Vagina (tissue), 2 donors: ENCODE measurements at regions not wholly inside any gene's neighbourhood (a gene's known extent, or its start where the extent isn't known, plus 50 kb on each side); places are given as distances from the start of the nearest gene placed in this dataset.

Experiments
- DNase-seq, 2 donors: peaks; one replicate each; pipeline ENCODE4 v3.0.0-alpha.2; 2017; ENCODE audit errors: extremely low spot score in 2 of 2
- H3K27ac ChIP-seq: fragments of 200-600 bp; sonication (generic); one replicate; pipeline ENCODE4 v1.5.1; 2019
- H3K27me3 ChIP-seq: fragments of 200-600 bp; sonication (generic); one replicate; pipeline ENCODE4 v1.5.1; 2019
- H3K36me3 ChIP-seq, 2 donors: fragments of 200-600 bp; sonication (generic); one replicate each; pipeline ENCODE4 v1.5.1; 2017 to 2019
- H3K4me1 ChIP-seq: fragments of 200-600 bp; sonication (generic); one replicate; pipeline ENCODE4 v1.5.1; 2019
- H3K4me3 ChIP-seq, 2 donors: fragments of 200-600 bp; sonication (generic); 1 replicate in 1 of 2; 2 replicates in 1 of 2; pipeline ENCODE4 v1.5.1; 2016 to 2019
- H3K9me3 ChIP-seq: fragments of 200-600 bp; sonication (generic); one replicate; pipeline ENCODE4 v1.5.1; 2019
- CTCF ChIP-seq, 3 experiments: fragments of 450-650 bp in 2 of 3; fragments of 200-600 bp in 1 of 3; sonication (generic) in 1 of 3; IDR thresholded peaks; one replicate each; pipeline ENCODE4 v1.5.1; 2017 to 2019; ENCODE audit warnings: antibody characterized with exemption in 3 of 3, mild to moderate bottlenecking in 2 of 3, moderate library complexity in 2 of 3
- POLR2A ChIP-seq, 2 donors: fragments of 450-650 bp; IDR thresholded peaks; one replicate each; pipeline ENCODE4 v1.6.1; 2017; ENCODE audit warnings: antibody characterized with exemption in 2 of 2, mild to moderate bottlenecking in 2 of 2, moderate library complexity in 2 of 2
- POLR2AphosphoS5 ChIP-seq, 2 donors: sonication (generic); formaldehyde crosslinking; IDR thresholded peaks; one replicate each; pipeline ENCODE4 v1.9.0; 2017; ENCODE audit warnings: antibody characterized with exemption in 2 of 2, mild to moderate bottlenecking in 2 of 2, low read depth in 1 of 2; ENCODE audit not compliant: insufficient read depth in 1 of 2
- intact Hi-C: fragments of 100-400 bp; cut with DNase I; formaldehyde crosslinking; loops from one replicate; pipeline ENCODE4 v1.15.1; 2023

- no peaks in the 10 kb centered on the region for H3K4me1 ChIP-seq
- H3K27ac ChIP-seq, result no peak overlapping the region
- H3K4me3 ChIP-seq, result no peak overlapping the region
- TF ChIP-seq CTCF (IDR thresholded peaks at IDR 0.05) (no peak), POLR2AphosphoS5 (IDR thresholded peaks at IDR 0.05; ENCODE audit: insufficient read depth in 1 of 2, low read depth in 1 of 2) (no peak), POLR2A (IDR thresholded peaks at IDR 0.05) (no peak)
- H3K36me3 ChIP-seq, result no peaks in the 10 kb centered on the region
- intact Hi-C loops, result no loop called here
- H3K27me3 ChIP-seq, result no peaks in the 10 kb centered on the region
- H3K9me3 ChIP-seq, result no peaks in the 10 kb centered on the region
- DNase-seq, result no peak
Observed at GRCh38 chr6:159479146-159479545, 213.9 kb downstream of the SOD2 start.

DNA sequence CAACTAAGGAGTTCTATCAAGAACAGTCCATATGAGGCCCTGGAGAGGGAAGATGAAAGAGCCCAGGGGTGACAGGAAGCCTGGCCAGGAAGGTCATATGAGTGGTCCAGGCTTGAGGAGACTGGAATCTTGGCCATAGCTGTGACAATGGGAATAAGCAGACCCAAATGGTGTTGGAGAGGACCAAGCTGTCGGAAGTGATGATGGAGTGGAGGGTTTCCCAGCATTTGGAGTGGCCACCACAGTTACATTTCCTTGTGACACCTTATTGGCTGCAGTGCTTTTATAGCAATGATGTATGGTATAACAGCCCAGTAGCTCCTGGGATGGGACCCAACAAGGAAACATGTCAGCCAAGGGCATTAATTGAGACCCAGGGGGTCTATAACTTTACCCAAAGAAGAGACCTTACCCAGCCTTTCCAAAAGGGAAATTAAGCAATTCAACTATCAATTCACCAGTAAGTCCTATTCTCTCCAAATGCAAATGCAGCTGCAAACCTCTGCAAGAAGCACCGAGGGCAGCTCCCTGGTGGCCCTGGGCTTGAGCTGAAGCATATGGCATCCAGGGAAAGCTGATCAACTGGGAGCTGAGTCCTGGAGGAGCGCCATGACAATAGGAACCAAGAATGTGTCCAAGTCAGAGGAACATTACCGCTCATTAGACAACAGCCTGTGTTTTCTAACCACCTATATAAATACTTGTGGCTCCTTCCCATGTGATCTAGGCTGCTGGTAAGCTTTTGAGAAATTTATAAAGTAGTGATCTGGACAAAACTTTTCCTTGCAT, 219.4 kb downstream of the SOD2 start:
- TF ChIP-seq POLR2A (IDR thresholded peaks at IDR 0.05) (no peak), CTCF (IDR thresholded peaks at IDR 0.05) (no peak), POLR2AphosphoS5 (IDR thresholded peaks at IDR 0.05; ENCODE audit: insufficient read depth in 1 of 2, low read depth in 1 of 2) (no peak)
- no peaks in the 10 kb centered on the region for H3K4me1 ChIP-seq
- H3K9me3 ChIP-seq, result no peaks in the 10 kb centered on the region
- DNase-seq, result no peak
- no peak overlapping the region for H3K27ac ChIP-seq
- intact Hi-C loops, result no loop called here
- no peaks in the 10 kb centered on the region for H3K36me3 ChIP-seq
- no peaks in the 10 kb centered on the region for H3K27me3 ChIP-seq
- H3K4me3 ChIP-seq, result no peak overlapping the region

DNA sequence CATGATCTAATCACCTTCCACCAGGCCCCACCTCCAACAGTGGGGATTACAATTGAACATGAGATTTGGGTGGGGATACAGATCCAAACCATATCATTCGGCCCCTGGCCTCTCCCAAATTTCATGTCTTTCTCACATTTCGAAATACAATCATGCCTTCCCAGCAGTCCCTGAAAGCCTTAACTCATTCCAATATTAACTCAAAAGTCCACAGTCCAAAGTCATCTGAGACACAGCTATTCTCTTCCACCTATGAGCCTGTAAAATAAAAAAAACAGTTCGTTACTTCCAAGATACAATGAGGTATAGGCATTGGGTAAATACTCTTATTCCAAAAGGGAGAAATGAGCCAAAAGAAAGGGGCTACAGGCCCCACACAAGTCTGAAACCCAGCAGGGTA, 222.6 kb downstream of the SOD2 start:
- Histone ChIP-seq H3K4me3 (no peak overlapping the region), H3K9me3 (no peaks in the 10 kb centered on the region), H3K36me3 (no peaks in the 10 kb centered on the region), H3K27ac (no peak overlapping the region), H3K27me3 (no peaks in the 10 kb centered on the region), H3K4me1 (no peaks in the 10 kb centered on the region)
- TF ChIP-seq POLR2A (IDR thresholded peaks at IDR 0.05) (no peak), CTCF (IDR thresholded peaks at IDR 0.05) (no peak), POLR2AphosphoS5 (IDR thresholded peaks at IDR 0.05; ENCODE audit: insufficient read depth in 1 of 2, low read depth in 1 of 2) (no peak)
- intact Hi-C loops, result no loop called here
- DNase-seq, result no peak

DNA sequence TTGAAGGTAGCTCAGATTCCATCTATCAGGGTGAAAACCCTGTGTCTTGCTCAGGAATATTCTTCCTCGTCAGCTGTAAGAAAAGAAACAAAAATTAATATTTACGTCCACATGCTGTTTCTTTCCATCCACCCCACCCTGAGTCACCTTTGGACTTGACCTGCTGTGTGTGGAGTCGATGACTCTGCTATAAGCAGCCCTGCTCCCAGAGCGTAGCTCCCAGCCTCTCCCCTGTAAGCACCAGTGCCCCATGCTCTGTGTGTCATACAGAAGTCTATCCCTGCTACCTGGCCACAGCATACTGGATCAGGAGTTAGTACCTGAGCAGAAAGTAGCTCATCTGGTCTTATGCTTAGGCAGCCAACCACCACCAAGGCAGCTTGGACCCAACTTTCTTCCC, 223.6 kb downstream of the SOD2 start:
- H3K4me3 ChIP-seq, result no peak overlapping the region
- no peak for DNase-seq
- H3K36me3 ChIP-seq, result no peaks in the 10 kb centered on the region
- intact Hi-C loops, result no loop called here
- H3K9me3 ChIP-seq, result no peaks in the 10 kb centered on the region
- H3K27ac ChIP-seq, result no peak overlapping the region
- no peaks in the 10 kb centered on the region for H3K4me1 ChIP-seq
- no peaks in the 10 kb centered on the region for H3K27me3 ChIP-seq
- TF ChIP-seq CTCF (IDR thresholded peaks at IDR 0.05) (no peak), POLR2AphosphoS5 (IDR thresholded peaks at IDR 0.05; ENCODE audit: insufficient read depth in 1 of 2, low read depth in 1 of 2) (no peak), POLR2A (IDR thresholded peaks at IDR 0.05) (no peak)

DNA sequence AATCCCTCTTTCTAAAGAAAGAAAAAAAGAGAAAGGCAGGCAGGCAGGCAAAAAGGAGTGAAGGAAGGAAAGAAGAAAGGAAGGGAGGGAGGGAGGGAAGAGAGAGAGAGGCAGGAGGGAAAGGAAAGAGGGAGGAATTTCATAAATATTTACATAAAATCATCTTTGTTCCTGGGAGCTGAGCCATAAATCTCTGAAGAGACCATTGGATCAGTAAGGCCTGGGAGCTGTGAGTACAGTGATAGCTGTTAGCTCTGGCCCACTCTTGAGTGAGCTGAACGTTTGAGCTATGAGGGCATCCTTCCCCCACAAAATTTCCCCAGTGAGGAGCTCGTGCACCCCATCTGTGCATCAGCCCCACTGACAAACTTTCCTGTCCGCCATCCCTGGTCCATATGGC, 224.0 kb downstream of the SOD2 start:
- Histone ChIP-seq H3K4me3 (no peak overlapping the region), H3K36me3 (no peaks in the 10 kb centered on the region), H3K27me3 (no peaks in the 10 kb centered on the region), H3K27ac (no peak overlapping the region), H3K4me1 (no peaks in the 10 kb centered on the region), H3K9me3 (no peaks in the 10 kb centered on the region)
- no peak for DNase-seq
- no peak for TF ChIP-seq POLR2A (IDR thresholded peaks at IDR 0.05)
- no peak for TF ChIP-seq POLR2AphosphoS5 (IDR thresholded peaks at IDR 0.05; ENCODE audit: insufficient read depth in 1 of 2, low read depth in 1 of 2)
- TF ChIP-seq CTCF (IDR thresholded peaks at IDR 0.05), result no peak
- intact Hi-C loops, result no loop called here
